Glutamatergic neuron (in vitro differentiated cells): ENCODE measurements at regions not wholly inside any gene's neighbourhood (a gene's known extent, or its start where the extent isn't known, plus 50 kb on each side); places are given as distances from the start of the nearest gene placed in this dataset.

Experiments used
- DNase-seq: peaks from one replicate; pipeline ENCODE4 v3.0.0; 2022
- H3K27ac Mint-ChIP-seq: one replicate; pipeline ENCODE4 v1.8.0; 2020; ENCODE audit warnings: mild to moderate bottlenecking, mixed read lengths, inconsistent platforms; ENCODE audit not compliant: unreplicated experiment
- H3K27me3 Mint-ChIP-seq: one replicate; pipeline ENCODE4 v1.8.0; 2020; ENCODE audit warnings: mild to moderate bottlenecking, moderate library complexity, mixed read lengths, inconsistent platforms; ENCODE audit not compliant: unreplicated experiment
- H3K36me3 Mint-ChIP-seq: one replicate; pipeline ENCODE4 v1.8.0; 2020; ENCODE audit warnings: mild to moderate bottlenecking, mixed read lengths, inconsistent platforms; ENCODE audit not compliant: unreplicated experiment
- H3K4me1 Mint-ChIP-seq: one replicate; pipeline ENCODE4 v1.8.0; 2020; ENCODE audit warnings: mild to moderate bottlenecking, low read depth, mixed read lengths, inconsistent platforms; ENCODE audit not compliant: unreplicated experiment
- H3K4me3 Mint-ChIP-seq: one replicate; pipeline ENCODE4 v1.8.0; 2020; ENCODE audit warnings: mild to moderate bottlenecking, mixed read lengths, inconsistent platforms; ENCODE audit not compliant: unreplicated experiment
- H3K9me3 Mint-ChIP-seq: one replicate; pipeline ENCODE4 v1.8.0; 2020; ENCODE audit warnings: mild to moderate bottlenecking, moderate library complexity, mixed read lengths, inconsistent platforms; ENCODE audit not compliant: unreplicated experiment
- TF ChIP-seq, protein P1 (sequence below): fragments of 200-600 bp; sonication (generic); IDR thresholded peaks from one replicate; pipeline ENCODE4 v1.5.0; 2021; ENCODE audit not compliant: partially characterized antibody, unreplicated experiment

DNA sequence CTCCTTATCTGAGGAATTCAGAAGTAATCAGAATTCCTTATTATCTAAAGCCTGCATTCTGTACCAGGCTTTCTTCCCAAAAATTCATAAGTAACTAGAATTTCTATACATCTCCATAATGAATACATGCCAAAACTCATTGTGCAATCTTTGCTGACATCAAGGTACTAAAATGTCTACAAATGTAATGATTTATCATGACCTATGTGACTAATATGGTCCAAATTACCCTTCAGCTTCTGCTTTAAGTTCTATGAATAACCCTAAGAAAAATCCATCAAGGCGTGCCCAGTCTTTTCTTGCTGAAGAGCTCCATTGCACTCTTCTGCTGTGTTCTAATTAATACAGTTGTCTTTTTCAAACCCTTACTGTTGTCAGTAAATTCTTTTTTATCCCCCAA is 58.5 kb upstream of the SLITRK1 start:
- no peak for DNase-seq
- Mint-ChIP-seq H3K27ac (no peak overlapping the region), H3K36me3 (no peaks in the 10 kb centered on the region), H3K4me1 (peaks cover 5% of the 10 kb centered on the region), H3K9me3 (no peaks in the 10 kb centered on the region), H3K4me3 (no peak overlapping the region), H3K27me3 (peaks cover 2% of the 10 kb centered on the region)
- TF ChIP-seq, protein P1, sequence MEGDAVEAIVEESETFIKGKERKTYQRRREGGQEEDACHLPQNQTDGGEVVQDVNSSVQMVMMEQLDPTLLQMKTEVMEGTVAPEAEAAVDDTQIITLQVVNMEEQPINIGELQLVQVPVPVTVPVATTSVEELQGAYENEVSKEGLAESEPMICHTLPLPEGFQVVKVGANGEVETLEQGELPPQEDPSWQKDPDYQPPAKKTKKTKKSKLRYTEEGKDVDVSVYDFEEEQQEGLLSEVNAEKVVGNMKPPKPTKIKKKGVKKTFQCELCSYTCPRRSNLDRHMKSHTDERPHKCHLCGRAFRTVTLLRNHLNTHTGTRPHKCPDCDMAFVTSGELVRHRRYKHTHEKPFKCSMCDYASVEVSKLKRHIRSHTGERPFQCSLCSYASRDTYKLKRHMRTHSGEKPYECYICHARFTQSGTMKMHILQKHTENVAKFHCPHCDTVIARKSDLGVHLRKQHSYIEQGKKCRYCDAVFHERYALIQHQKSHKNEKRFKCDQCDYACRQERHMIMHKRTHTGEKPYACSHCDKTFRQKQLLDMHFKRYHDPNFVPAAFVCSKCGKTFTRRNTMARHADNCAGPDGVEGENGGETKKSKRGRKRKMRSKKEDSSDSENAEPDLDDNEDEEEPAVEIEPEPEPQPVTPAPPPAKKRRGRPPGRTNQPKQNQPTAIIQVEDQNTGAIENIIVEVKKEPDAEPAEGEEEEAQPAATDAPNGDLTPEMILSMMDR, result no peak

DNA sequence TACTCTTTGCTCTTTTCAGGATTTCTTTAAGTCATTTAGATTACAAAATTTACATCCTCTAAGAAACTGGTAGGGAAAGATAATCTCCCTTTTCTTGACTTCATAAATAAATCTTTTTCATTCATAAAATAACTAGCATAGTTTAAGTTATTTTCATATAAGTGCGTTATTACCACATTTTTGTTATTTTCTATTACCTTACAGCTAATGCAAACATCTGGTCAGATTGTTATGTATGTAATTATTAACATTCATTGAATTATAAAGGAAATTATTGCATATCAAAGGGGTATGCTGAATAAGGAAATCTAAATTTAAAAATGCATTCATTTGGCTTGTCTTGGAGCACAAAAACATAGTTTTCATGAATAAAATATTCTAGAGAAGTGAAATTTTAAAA is 55.3 kb upstream of the SLITRK1 start:
- H3K4me1 Mint-ChIP-seq, result peaks cover 5% of the 10 kb centered on the region
- H3K27ac Mint-ChIP-seq, result no peak overlapping the region
- DNase-seq, result no peak
- H3K9me3 Mint-ChIP-seq, result no peaks in the 10 kb centered on the region
- no peak overlapping the region for H3K4me3 Mint-ChIP-seq
- TF ChIP-seq, protein P1, result no peak
- H3K27me3 Mint-ChIP-seq, result peaks cover 2% of the 10 kb centered on the region
- no peaks in the 10 kb centered on the region for H3K36me3 Mint-ChIP-seq

DNA sequence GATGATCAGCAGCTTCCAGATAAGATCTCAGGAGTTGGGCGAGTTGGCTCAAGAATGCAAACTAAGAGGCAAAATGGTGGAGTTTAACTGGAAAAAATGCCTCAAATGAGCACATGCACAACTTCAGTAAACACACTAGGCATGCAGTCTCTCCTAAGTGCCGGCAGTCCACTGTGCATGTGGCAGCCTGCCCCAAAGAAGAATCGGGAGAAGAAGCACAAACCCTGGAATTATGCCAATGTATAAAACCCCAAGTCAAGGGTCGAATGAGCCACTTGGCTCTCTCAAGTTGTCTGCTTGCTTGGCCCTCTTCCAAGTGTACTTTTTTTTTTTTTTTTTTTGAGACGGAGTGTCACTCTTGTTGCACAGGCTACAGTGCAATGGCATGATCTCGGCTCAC is 53.3 kb upstream of the SLITRK1 start:
- Mint-ChIP-seq H3K4me3 (no peak overlapping the region), H3K36me3 (no peaks in the 10 kb centered on the region), H3K27me3 (no peaks in the 10 kb centered on the region), H3K27ac (no peak overlapping the region), H3K4me1 (peaks cover 5% of the 10 kb centered on the region), H3K9me3 (no peaks in the 10 kb centered on the region)
- TF ChIP-seq, protein P1, result no peak
- DNase-seq, result no peak
